ENCODE measurements at regions not wholly inside any gene's neighbourhood (a gene's known extent, or its start where the extent isn't known, plus 50 kb on each side); places are given as distances from the start of the nearest gene placed in this dataset.

GRCh38 chr3:112773-113172 is 83.8 kb upstream of the CHL1 start:
- no peak overlapping the region for H3K4me3 ChIP-seq (ENCODE audit: low read depth, low read length)
- DNase-seq (ENCODE audit: low read depth): no peak
- TF ChIP-seq, protein P1, sequence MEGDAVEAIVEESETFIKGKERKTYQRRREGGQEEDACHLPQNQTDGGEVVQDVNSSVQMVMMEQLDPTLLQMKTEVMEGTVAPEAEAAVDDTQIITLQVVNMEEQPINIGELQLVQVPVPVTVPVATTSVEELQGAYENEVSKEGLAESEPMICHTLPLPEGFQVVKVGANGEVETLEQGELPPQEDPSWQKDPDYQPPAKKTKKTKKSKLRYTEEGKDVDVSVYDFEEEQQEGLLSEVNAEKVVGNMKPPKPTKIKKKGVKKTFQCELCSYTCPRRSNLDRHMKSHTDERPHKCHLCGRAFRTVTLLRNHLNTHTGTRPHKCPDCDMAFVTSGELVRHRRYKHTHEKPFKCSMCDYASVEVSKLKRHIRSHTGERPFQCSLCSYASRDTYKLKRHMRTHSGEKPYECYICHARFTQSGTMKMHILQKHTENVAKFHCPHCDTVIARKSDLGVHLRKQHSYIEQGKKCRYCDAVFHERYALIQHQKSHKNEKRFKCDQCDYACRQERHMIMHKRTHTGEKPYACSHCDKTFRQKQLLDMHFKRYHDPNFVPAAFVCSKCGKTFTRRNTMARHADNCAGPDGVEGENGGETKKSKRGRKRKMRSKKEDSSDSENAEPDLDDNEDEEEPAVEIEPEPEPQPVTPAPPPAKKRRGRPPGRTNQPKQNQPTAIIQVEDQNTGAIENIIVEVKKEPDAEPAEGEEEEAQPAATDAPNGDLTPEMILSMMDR (IDR thresholded peaks at IDR 0.05; ENCODE audit: insufficient read depth, low read depth, low read length): no peak

GRCh38 chr3:118666-119065 is 77.9 kb upstream of the CHL1 start:
- no peak for DNase-seq (ENCODE audit: low read depth)
- no peak overlapping the region for H3K4me3 ChIP-seq (ENCODE audit: low read depth, low read length)
- TF ChIP-seq, protein P1 (IDR thresholded peaks at IDR 0.05; ENCODE audit: insufficient read depth, low read depth, low read length): no peak

DNA sequence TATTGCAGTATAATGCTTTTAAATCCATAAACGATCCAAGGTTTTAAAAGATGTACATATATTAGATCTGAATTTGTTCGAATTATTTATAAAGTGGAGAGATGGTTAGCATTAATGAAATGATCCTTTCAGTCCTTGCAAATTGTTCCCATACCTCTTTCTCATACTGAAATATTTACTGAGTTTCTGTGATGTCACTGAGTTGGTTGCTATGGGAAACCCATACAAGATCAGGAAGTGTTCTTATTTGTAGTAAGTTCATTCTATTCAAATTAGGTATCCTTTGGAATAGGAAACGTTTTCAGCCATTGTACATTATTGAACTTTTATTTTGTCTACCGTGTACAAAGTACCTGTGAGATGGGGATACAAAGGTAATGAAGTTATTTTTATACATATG is 73.2 kb upstream of the CHL1 start:
- DNase-seq (ENCODE audit: low read depth): no peak
- TF ChIP-seq, protein P1 (IDR thresholded peaks at IDR 0.05; ENCODE audit: insufficient read depth, low read depth, low read length): no peak
- no peak overlapping the region for H3K4me3 ChIP-seq (ENCODE audit: low read depth, low read length)

- H3K4me3 ChIP-seq (ENCODE audit: low read depth, low read length): no peak overlapping the region
- TF ChIP-seq, protein P1 (IDR thresholded peaks at IDR 0.05; ENCODE audit: insufficient read depth, low read depth, low read length): no peak
- DNase-seq (ENCODE audit: low read depth): no peak
Measured at GRCh38 chr3:124557-125179, 71.9 kb upstream of the CHL1 start.

GRCh38 chr3:128515-129172 is 67.9 kb upstream of the CHL1 start:
- no peak overlapping the region for H3K4me3 ChIP-seq (ENCODE audit: low read depth, low read length)
- TF ChIP-seq, protein P1 (IDR thresholded peaks at IDR 0.05; ENCODE audit: insufficient read depth, low read depth, low read length): no peak
- DNase-seq (ENCODE audit: low read depth): no peak

GRCh38 chr3:131151-131888 is 65.2 kb upstream of the CHL1 start:
- TF ChIP-seq, protein P1 (IDR thresholded peaks at IDR 0.05; ENCODE audit: insufficient read depth, low read depth, low read length): no peak
- no peak overlapping the region for H3K4me3 ChIP-seq (ENCODE audit: low read depth, low read length)
- DNase-seq (ENCODE audit: low read depth): no peak

Data from fibroblast of villous mesenchyme (primary cell).